Neural crest cell (in vitro differentiated cells): ENCODE measurements at regions not wholly inside any gene's neighbourhood (a gene's known extent, or its start where the extent isn't known, plus 50 kb on each side); places are given as distances from the start of the nearest gene placed in this dataset.
"Not testable (repeated sequence)": the region's sequence is repeated elsewhere in the genome, so short reads cannot be mapped to it uniquely, and the experiment has no call there.

Experiments used
- DNase-seq: peaks from one replicate; pipeline ENCODE4 v3.0.0; 2021; ENCODE audit warnings: low read depth, mixed read lengths, low spot score
- H3K27ac Mint-ChIP-seq: one replicate; pipeline ENCODE4 v1.8.0; 2021; ENCODE audit warnings: mild to moderate bottlenecking, mixed read lengths; ENCODE audit not compliant: unreplicated experiment
- H3K27me3 Mint-ChIP-seq: 2 replicates; pipeline ENCODE4 v1.8.0; 2021; ENCODE audit warnings: low read depth, mild to moderate bottlenecking, mixed read lengths
- H3K36me3 Mint-ChIP-seq: 2 replicates; pipeline ENCODE4 v1.8.0; 2021; ENCODE audit warnings: low read depth, mild to moderate bottlenecking, mixed read lengths
- H3K4me1 Mint-ChIP-seq: 2 replicates; pipeline ENCODE4 v1.8.0; 2021; ENCODE audit warnings: mixed read lengths
- H3K4me3 Mint-ChIP-seq: one replicate; pipeline ENCODE4 v1.8.0; 2021; ENCODE audit warnings: mild to moderate bottlenecking, mixed read lengths
- H3K9me3 Mint-ChIP-seq: 2 replicates; pipeline ENCODE4 v1.8.0; 2021; ENCODE audit warnings: mixed read lengths
- TF ChIP-seq, protein P1 (sequence below): fragments of 200-600 bp; sonication (generic); conservative IDR thresholded peaks from 2 replicates; pipeline ENCODE4 v1.5.0; 2021; ENCODE audit warnings: antibody characterized with exemption, mild to moderate bottlenecking

DNA sequence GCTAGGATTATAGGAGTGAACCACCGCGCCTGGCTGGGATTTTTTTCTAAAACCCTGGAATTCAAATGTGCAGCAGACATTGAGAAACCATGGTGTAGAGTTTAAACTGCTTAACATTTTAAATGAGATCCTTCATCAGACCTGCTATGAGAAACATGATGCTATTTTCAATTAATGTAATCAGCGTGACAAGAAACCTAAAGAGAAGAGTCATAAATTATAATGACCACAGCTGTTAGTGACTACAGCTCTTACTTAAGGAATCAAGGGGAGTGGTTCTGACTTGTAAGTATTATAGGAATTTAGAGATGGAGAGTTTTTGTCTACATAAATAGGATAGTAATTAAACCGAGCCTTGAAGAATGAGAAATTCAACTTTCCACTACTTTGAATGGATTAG is 170.6 kb downstream of the BARX2 start:
- Mint-ChIP-seq H3K27ac (no peak overlapping the region), H3K27me3 (peaks cover 21% of the 10 kb centered on the region), H3K4me1 (no peaks in the 10 kb centered on the region), H3K4me3 (no peak overlapping the region), H3K36me3 (peaks cover 3% of the 10 kb centered on the region), H3K9me3 (peaks cover 15% of the 10 kb centered on the region)
- TF ChIP-seq, protein P1, sequence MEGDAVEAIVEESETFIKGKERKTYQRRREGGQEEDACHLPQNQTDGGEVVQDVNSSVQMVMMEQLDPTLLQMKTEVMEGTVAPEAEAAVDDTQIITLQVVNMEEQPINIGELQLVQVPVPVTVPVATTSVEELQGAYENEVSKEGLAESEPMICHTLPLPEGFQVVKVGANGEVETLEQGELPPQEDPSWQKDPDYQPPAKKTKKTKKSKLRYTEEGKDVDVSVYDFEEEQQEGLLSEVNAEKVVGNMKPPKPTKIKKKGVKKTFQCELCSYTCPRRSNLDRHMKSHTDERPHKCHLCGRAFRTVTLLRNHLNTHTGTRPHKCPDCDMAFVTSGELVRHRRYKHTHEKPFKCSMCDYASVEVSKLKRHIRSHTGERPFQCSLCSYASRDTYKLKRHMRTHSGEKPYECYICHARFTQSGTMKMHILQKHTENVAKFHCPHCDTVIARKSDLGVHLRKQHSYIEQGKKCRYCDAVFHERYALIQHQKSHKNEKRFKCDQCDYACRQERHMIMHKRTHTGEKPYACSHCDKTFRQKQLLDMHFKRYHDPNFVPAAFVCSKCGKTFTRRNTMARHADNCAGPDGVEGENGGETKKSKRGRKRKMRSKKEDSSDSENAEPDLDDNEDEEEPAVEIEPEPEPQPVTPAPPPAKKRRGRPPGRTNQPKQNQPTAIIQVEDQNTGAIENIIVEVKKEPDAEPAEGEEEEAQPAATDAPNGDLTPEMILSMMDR: no peak
- no peak for DNase-seq

DNA sequence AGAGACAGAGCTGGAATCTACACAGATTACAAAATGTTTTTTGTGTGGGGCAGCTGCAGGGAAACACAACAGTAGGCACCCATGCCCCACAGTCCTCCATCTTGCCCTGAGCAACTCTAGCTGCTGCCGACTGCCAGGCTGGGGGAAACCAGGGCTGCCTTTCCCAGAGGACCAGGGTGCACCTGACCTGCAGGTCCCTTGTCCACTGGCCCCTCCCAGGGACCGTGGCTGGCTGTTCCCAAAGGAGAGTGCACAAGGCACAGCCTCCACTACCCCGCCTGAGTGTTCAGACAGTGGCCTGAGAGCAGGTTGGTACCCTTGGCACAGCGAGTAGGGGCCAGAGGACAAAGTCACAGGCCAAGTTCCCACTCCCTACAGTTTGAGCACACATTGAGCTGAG is 181.8 kb downstream of the BARX2 start:
- Mint-ChIP-seq H3K27ac (no peak overlapping the region), H3K27me3 (peaks cover 23% of the 10 kb centered on the region), H3K4me1 (no peaks in the 10 kb centered on the region), H3K36me3 (peaks cover 8% of the 10 kb centered on the region), H3K9me3 (peaks cover 10% of the 10 kb centered on the region), H3K4me3 (no peak overlapping the region)
- DNase-seq: no peak
- TF ChIP-seq, protein P1: no peak

DNA sequence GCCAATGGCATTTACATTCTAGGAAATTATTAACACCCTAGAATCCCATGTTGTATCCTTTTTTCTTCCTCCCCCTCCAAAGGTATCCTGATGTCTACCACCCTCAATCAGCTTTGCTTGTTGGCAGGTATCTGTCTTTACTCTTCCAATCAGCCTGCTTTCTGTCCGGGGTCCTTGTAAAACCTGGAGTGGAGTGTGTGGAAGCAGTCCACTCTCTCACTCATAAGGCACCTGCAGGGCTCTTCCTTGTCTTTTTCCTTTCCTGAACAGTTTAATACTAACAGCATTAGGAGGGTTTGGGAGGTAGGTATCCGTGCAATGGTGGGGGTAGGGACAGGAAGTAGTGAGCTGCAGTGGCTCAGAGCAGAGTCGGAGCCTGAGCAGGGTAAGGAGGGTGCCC is 193.4 kb downstream of the BARX2 start:
- Mint-ChIP-seq H3K36me3 (peaks cover 6% of the 10 kb centered on the region), H3K9me3 (peaks cover 20% of the 10 kb centered on the region), H3K27me3 (peaks cover 17% of the 10 kb centered on the region), H3K4me3 (no peak overlapping the region), H3K27ac (no peak overlapping the region), H3K4me1 (no peaks in the 10 kb centered on the region)
- no peak for DNase-seq
- TF ChIP-seq, protein P1: no peak

DNA sequence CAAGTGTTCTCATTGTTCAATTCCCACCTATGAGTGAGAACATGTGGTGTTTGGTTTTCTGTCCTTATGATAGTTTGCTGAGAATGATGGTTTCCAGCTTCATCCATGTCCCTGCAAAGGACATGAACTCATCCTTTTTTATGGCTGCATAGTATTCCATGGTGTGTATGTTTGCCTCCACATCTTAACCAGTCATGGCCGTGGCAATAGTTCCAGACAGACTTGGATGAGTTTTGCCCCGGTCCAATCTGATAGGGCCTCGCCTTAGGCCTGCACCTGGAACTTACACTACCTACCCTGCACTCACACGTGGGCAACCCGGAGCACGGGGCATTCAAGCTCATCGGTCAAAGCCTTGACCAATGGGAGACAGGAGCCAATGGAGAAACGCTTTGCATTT is 197.0 kb downstream of the BARX2 start:
- H3K36me3 Mint-ChIP-seq, H3K27me3 Mint-ChIP-seq, H3K4me3 Mint-ChIP-seq, DNase-seq, H3K27ac Mint-ChIP-seq, H3K4me1 Mint-ChIP-seq: not testable (repeated sequence)
- peaks cover 17% of the 10 kb centered on the region for H3K9me3 Mint-ChIP-seq

DNA sequence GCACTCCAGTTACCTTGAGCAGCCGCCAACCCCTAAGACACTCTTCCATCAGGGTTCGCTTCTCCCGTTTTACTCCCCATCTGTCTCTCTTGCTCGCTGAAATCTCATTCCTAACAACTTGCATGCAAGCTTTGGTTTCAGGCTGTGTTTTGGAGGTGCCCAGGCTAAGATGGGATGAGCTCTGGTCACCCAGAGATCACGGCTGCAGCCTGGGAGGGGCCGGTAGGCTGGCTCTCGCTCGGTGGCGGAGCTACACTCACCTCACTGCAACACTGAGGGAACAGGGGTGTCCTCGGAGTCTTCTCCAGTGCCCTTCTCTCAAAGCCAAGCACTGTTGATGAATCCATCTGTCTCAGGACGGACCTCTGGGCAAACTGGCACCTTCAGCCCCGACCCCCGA is 197.5 kb downstream of the BARX2 start:
- Mint-ChIP-seq H3K27ac (no peak overlapping the region), H3K27me3 (peaks cover 3% of the 10 kb centered on the region)
- DNase-seq: no peak

DNA sequence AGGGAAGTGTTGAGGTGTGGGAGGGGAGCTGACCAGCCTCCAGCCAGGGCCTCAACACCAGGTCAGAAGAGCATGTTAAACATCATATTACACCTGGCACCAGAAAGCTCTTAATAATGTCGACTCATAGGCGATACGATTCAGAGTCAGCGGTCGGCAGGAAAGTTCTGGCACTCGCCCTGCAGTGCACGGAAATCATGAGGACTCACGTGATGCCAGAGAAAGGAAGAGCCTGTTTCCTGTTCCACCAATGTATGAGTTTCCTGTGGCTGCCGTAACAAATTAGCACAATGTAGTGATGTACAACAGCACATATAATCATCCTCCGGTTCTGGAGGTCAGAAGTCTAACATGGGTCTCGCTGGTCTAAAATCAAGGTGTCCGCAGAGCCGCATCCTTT is 198.8 kb downstream of the BARX2 start:
- no peak for DNase-seq
- no peak overlapping the region for H3K27ac Mint-ChIP-seq
- H3K9me3 Mint-ChIP-seq: peaks cover 8% of the 10 kb centered on the region
- no peaks in the 10 kb centered on the region for H3K4me1 Mint-ChIP-seq
- H3K4me3 Mint-ChIP-seq: no peak overlapping the region
- peaks cover 2% of the 10 kb centered on the region for H3K36me3 Mint-ChIP-seq
- H3K27me3 Mint-ChIP-seq: peaks cover 3% of the 10 kb centered on the region
- TF ChIP-seq, protein P1: no peak

More for the DNA sequence above, 197.5 kb downstream of the BARX2 start:
- Mint-ChIP-seq H3K4me3 (no peak overlapping the region), H3K4me1 (no peaks in the 10 kb centered on the region), H3K36me3 (peaks cover 6% of the 10 kb centered on the region), H3K9me3 (peaks cover 17% of the 10 kb centered on the region)
- TF ChIP-seq, protein P1: no peak
